Fibroblast of lung (primary cell): ENCODE measurements at regions not wholly inside any gene's neighbourhood (a gene's known extent, or its start where the extent isn't known, plus 50 kb on each side); places are given as distances from the start of the nearest gene placed in this dataset.

Experiments used
- CTCF ChIP-seq, 2 donors: IDR thresholded peaks in 1 of 2; conservative IDR thresholded peaks in 1 of 2; 1 replicate in 1 of 2; 2 replicates in 1 of 2; pipeline ENCODE4 v1.5.1; 2011 to 2012; ENCODE audit warnings: low read length in 2 of 2, control low read depth in 1 of 2, inconsistent platforms in 1 of 2, low read depth in 1 of 2, mild to moderate bottlenecking in 1 of 2
- EZH2 ChIP-seq: IDR thresholded peaks from 2 replicates; pipeline ENCODE4 v1.5.1; 2012; ENCODE audit warnings: low read length, control low read depth, mild to moderate bottlenecking; ENCODE audit errors: missing control alignments

GRCh38 chr9:20082831-20083230 is 294.0 kb upstream of the SLC24A2 start:
- TF ChIP-seq CTCF (conservative IDR thresholded peaks at IDR 0.05 in 1 of 2, IDR thresholded peaks at IDR 0.05 in 1 of 2; ENCODE audit: low read depth in 1 of 2, low read length in 2 of 2) (no peak), EZH2 (no peak)
